Tibial nerve (tissue), 3 donors: ENCODE measurements at regions not wholly inside any gene's neighbourhood (a gene's known extent, or its start where the extent isn't known, plus 50 kb on each side); places are given as distances from the start of the nearest gene placed in this dataset.

Experiments used
- CTCF ChIP-seq, 5 experiments: fragments of 200-600 bp in 3 of 5; fragments of 450-650 bp in 2 of 5; sonication (generic) in 3 of 5; IDR thresholded peaks; one replicate each; pipeline ENCODE4 v1.5.1; 2016 to 2019; ENCODE audit warnings: antibody characterized with exemption in 5 of 5, mild to moderate bottlenecking in 3 of 5, moderate library complexity in 2 of 5
- POLR2A ChIP-seq, 2 donors: fragments of 450-650 bp; IDR thresholded peaks; one replicate each; pipeline ENCODE4 v1.6.1; 2017; ENCODE audit warnings: antibody characterized with exemption in 2 of 2, mild to moderate bottlenecking in 2 of 2, moderate library complexity in 2 of 2

DNA sequence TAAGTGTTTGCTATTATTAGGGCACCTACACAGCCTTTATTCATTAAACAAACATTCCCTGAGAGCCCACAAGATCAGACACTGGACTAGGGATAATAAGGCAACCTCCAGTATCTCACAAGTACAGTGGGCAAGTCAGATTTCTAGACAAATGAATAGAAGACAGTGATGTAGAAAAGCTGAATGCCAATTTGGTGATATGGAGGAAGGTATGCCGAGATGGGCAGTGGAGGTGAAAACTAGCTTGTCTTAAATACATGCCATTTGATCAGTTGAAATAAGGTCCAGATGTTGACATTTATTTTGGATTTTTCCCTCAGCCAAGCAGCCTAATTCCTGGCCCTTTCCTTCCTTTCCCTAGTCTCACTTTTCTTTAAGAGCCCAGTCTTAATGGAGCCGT is 130.3 kb downstream of the RXFP2 start:
- TF ChIP-seq CTCF (IDR thresholded peaks at IDR 0.05) (no peak), POLR2A (IDR thresholded peaks at IDR 0.05) (no peak)
